Panc1 (cell line): ENCODE measurements at regions not wholly inside any gene's neighbourhood (a gene's known extent, or its start where the extent isn't known, plus 50 kb on each side); places are given as distances from the start of the nearest gene placed in this dataset.

Source experiments
- ATAC-seq: fragments of 200-7000 bp; cut with Tn5 transposase; 2 replicates; pipeline ENCODE4 v1.9.1; 2020; ENCODE audit warnings: mild to moderate bottlenecking, moderate library complexity
- BruUV-seq: library from RNA; stranded (reverse); fragments of 400-500 nt; replicated peaks from 2 replicates; lab custom pipeline; 2021; lab: Mats Ljungman, UMichigan
- CTCF ChIA-PET: fragments of 300-600 bp; sonication (Branson Sonifier 250); formaldehyde crosslinking; loops from one replicate; lab custom pipeline; 2022; ENCODE audit warnings: antibody characterized with exemption; lab: Charles Lee
- POLR2A ChIA-PET: fragments of 300-600 bp; sonication (Branson Sonifier 250); formaldehyde crosslinking; loops from one replicate; lab custom pipeline; 2022; ENCODE audit warnings: antibody characterized with exemption; lab: Charles Lee
- DNase-seq: peaks from one replicate; pipeline ENCODE4 v3.0.0-alpha.2; 2010; ENCODE audit warnings: low read depth, low spot score
- H3K27ac ChIP-seq: 2 replicates; pipeline ENCODE4 v1.5.1; 2011; ENCODE audit warnings: mild to moderate bottlenecking, low read length, inconsistent platforms
- H3K27me3 ChIP-seq: fragments of 200-500 bp; sonication (Bioruptor generic); 2 replicates; pipeline ENCODE4 v1.6.0; 2014; ENCODE audit warnings: low read length, inconsistent platforms; ENCODE audit not compliant: control insufficient read depth, insufficient read depth
- H3K36me3 ChIP-seq: fragments of 200-500 bp; sonication (Bioruptor generic); 2 replicates; pipeline ENCODE4 v1.5.1; 2014; ENCODE audit warnings: inconsistent platforms, mild to moderate bottlenecking, low read length, moderate library complexity; ENCODE audit not compliant: control insufficient read depth, insufficient read depth
- H3K4me1 ChIP-seq: 2 replicates; pipeline ENCODE4 v1.5.1; 2011; ENCODE audit warnings: inconsistent platforms, mild to moderate bottlenecking, low read length, moderate library complexity; ENCODE audit not compliant: control insufficient read depth, insufficient read depth
- H3K4me3 ChIP-seq, 2 experiments: 2 replicates each; pipeline ENCODE4 v1.5.1; 2011 to 2012; ENCODE audit warnings: low read depth in 2 of 2, low read length in 2 of 2, mild to moderate bottlenecking in 2 of 2, inconsistent platforms in 1 of 2, moderate library complexity in 1 of 2
- H3K9me3 ChIP-seq: fragments of 200-500 bp; sonication (Bioruptor generic); 2 replicates; pipeline ENCODE4 v1.5.1; 2014; ENCODE audit warnings: low read depth, mild to moderate bottlenecking, inconsistent platforms, low read length, moderate library complexity; ENCODE audit not compliant: control insufficient read depth, insufficient read depth
- CTCF ChIP-seq: fragments of 450-650 bp; IDR thresholded peaks from 2 replicates; pipeline ENCODE4 v1.5.1; 2017; ENCODE audit warnings: mild to moderate bottlenecking
- POLR2AphosphoS5 ChIP-seq: IDR thresholded peaks from 2 replicates; pipeline ENCODE4 v1.6.1; 2012; ENCODE audit warnings: mild to moderate bottlenecking, low read depth, low read length, moderate library complexity
- REST ChIP-seq, 2 experiments: IDR thresholded peaks; 2 replicates each; pipeline ENCODE4 v1.6.1; 2011 to 2012; ENCODE audit warnings: low read depth in 2 of 2, control low read depth in 1 of 2, low read length in 1 of 2, mild to moderate bottlenecking in 1 of 2, moderate library complexity in 1 of 2; ENCODE audit not compliant: insufficient read depth in 1 of 2
- SIN3A ChIP-seq: IDR thresholded peaks from 2 replicates; pipeline ENCODE4 v1.6.1; 2012; ENCODE audit warnings: low read depth, mild to moderate bottlenecking, low read length, moderate library complexity, borderline replicate concordance; ENCODE audit not compliant: insufficient read depth
- TCF7L2 ChIP-seq: IDR thresholded peaks from 2 replicates; pipeline ENCODE4 v1.6.1; 2011; ENCODE audit warnings: mild to moderate bottlenecking, low read depth, low read length, inconsistent platforms
- in situ Hi-C: cut with HindIII; loops from 2 replicates; pipeline ENCODE4 v1.10.0; 2016; ENCODE audit warnings: low sequenced_read_pairs, low pct_unique_long_range_greater_than_20kb
- intact Hi-C: fragments of 100-400 bp; cut with micrococcal nuclease; formaldehyde crosslinking; loops from one replicate; pipeline ENCODE4 v1.10.0; 2022; ENCODE audit not compliant: unreplicated experiment

GRCh38 chr1:68571454-68572235 lies 74.8 kb upstream of the DEPDC1 start:
- CTCF ChIA-PET = no interaction called here
- in situ Hi-C loops = no loop called here
- no TSS peak for BruUV-seq
- DNase-seq (no peak), ATAC-seq (no peak)
- no peak for TF ChIP-seq TCF7L2
- TF ChIP-seq CTCF = no peak
- TF ChIP-seq SIN3A = no peak
- TF ChIP-seq REST (IDR thresholded peaks at IDR 0.05; ENCODE audit: insufficient read depth in 1 of 2, low read depth in 2 of 2, low read length in 1 of 2) = no peak
- no peak for TF ChIP-seq POLR2AphosphoS5
- no peak overlapping the region for H3K4me3 ChIP-seq
- H3K9me3 ChIP-seq = no peaks in the 10 kb centered on the region
- POLR2A ChIA-PET = no interaction called here
- H3K4me1 ChIP-seq = no peaks in the 10 kb centered on the region
- no peak overlapping the region for H3K27ac ChIP-seq
- intact Hi-C loops = no loop called here
- H3K36me3 ChIP-seq = no peaks in the 10 kb centered on the region
- no peaks in the 10 kb centered on the region for H3K27me3 ChIP-seq

GRCh38 chr1:68585351-68585750 lies 88.5 kb upstream of the DEPDC1 start:
- H3K27me3 ChIP-seq = peaks cover 2% of the 10 kb centered on the region; the same call in 1 of the 2 replicates
- no peak overlapping the region for H3K4me3 ChIP-seq
- no peaks in the 10 kb centered on the region for H3K36me3 ChIP-seq
- no peak overlapping the region for H3K27ac ChIP-seq
- TF ChIP-seq TCF7L2 = no peak
- TF ChIP-seq CTCF = no peak
- TF ChIP-seq POLR2AphosphoS5 = no peak
- TF ChIP-seq SIN3A = no peak
- no peak for TF ChIP-seq REST (IDR thresholded peaks at IDR 0.05; ENCODE audit: insufficient read depth in 1 of 2, low read depth in 2 of 2, low read length in 1 of 2)
- H3K4me1 ChIP-seq = no peaks in the 10 kb centered on the region
- DNase-seq (no peak), ATAC-seq (no peak)
- in situ Hi-C loops = no loop called here
- CTCF ChIA-PET = no interaction called here
- H3K9me3 ChIP-seq = no peaks in the 10 kb centered on the region
- POLR2A ChIA-PET = interaction anchor here (0.6 kb wide), 1 partner anchor 54 kb away, joined by 3 read pairs; no protein-coding TSS in a partner anchor
- BruUV-seq = no TSS peak
- intact Hi-C loops = no loop called here
